H1 (cell line): ENCODE measurements at regions not wholly inside any gene's neighbourhood (a gene's known extent, or its start where the extent isn't known, plus 50 kb on each side); places are given as distances from the start of the nearest gene placed in this dataset.
"Not testable (repeated sequence)": the region's sequence is repeated elsewhere in the genome, so short reads cannot be mapped to it uniquely, and the experiment has no call there.

ENCODE experiments used
- CTCF ChIA-PET: fragments of 300-600 bp; sonication (Branson Sonifier 250); formaldehyde crosslinking; loops from one replicate; lab custom pipeline; 2021; ENCODE audit not compliant: partially characterized antibody; lab: Charles Lee
- POLR2A ChIA-PET: fragments of 300-600 bp; sonication (Branson Sonifier 250); formaldehyde crosslinking; loops from one replicate; lab custom pipeline; 2021; ENCODE audit warnings: inconsistent platforms; ENCODE audit not compliant: partially characterized antibody; lab: Charles Lee
- DNase-seq, 2 experiments: peaks; one replicate each; pipeline versions ENCODE4 v3.0.0 to v3.0.0-alpha.2; 2010 to 2022; ENCODE audit warnings: low spot score in 2 of 2, low read depth in 1 of 2, mixed read lengths in 1 of 2
- FAIRE-seq: peaks from 2 replicates; lab custom pipeline; 2011; peaks lifted over from hg19 to GRCh38; lab: Jason Lieb, UNC
- H2AFZ ChIP-seq: 2 replicates; pipeline ENCODE4 v1.8.1; 2012; ENCODE audit warnings: low read length, inconsistent platforms
- H2AK5ac ChIP-seq: 2 replicates; pipeline ENCODE4 v1.6.1; 2013; ENCODE audit warnings: low read depth, low read length
- H2BK120ac ChIP-seq: replicated peaks from 2 replicates; pipeline ENCODE3; 2013; ENCODE audit warnings: low read depth, low read length, inconsistent platforms
- H2BK12ac ChIP-seq: 2 replicates; pipeline ENCODE4 v1.6.1; 2013; ENCODE audit warnings: low read depth, low read length
- H2BK15ac ChIP-seq: 2 replicates; pipeline ENCODE4 v1.6.1; 2013; ENCODE audit warnings: low read length
- H2BK20ac ChIP-seq: 2 replicates; pipeline ENCODE4 v1.6.1; 2013; ENCODE audit warnings: low read length
- H2BK5ac ChIP-seq: 2 replicates; pipeline ENCODE4 v1.6.1; 2013; ENCODE audit warnings: low read depth, low read length
- H3K14ac ChIP-seq: 2 replicates; pipeline ENCODE4 v1.6.1; 2013; ENCODE audit warnings: inconsistent platforms; ENCODE audit not compliant: insufficient read length
- H3K18ac ChIP-seq: 2 replicates; pipeline ENCODE4 v1.6.1; 2013; ENCODE audit warnings: low read length; ENCODE audit errors: extremely low read depth
- H3K23ac ChIP-seq: 2 replicates; pipeline ENCODE4 v1.6.1; 2013; ENCODE audit warnings: inconsistent platforms; ENCODE audit not compliant: insufficient read length
- H3K23me2 ChIP-seq: 2 replicates; pipeline ENCODE4 v1.6.1; 2013; ENCODE audit warnings: low read depth, low read length
- H3K27ac ChIP-seq: 2 replicates; pipeline ENCODE4 v1.6.1; 2011; ENCODE audit warnings: low read depth, low read length, inconsistent platforms
- H3K27me3 ChIP-seq, 4 experiments: replicated peaks in 1 of 4; 1 replicate in 1 of 4; 2 replicates in 3 of 4; pipeline versions ENCODE4 v1.6.1 to v1.8.1; 2011 to 2013; ENCODE audit warnings: low read length in 3 of 4, mild to moderate bottlenecking in 3 of 4, inconsistent platforms in 2 of 4, mixed read lengths in 2 of 4, moderate library complexity in 1 of 4; ENCODE audit not compliant: control insufficient read depth in 3 of 4, insufficient read depth in 3 of 4; ENCODE audit errors: extremely low read depth in 1 of 4
- H3K36me3 ChIP-seq, 4 experiments: 2 replicates each; pipeline versions ENCODE4 v1.6.1 to v1.8.1; 2011 to 2013; ENCODE audit warnings: mild to moderate bottlenecking in 4 of 4, low read length in 3 of 4, moderate library complexity in 2 of 4, control low read depth in 1 of 4, inconsistent platforms in 1 of 4; ENCODE audit not compliant: insufficient read depth in 4 of 4, control insufficient read depth in 2 of 4
- H3K4ac ChIP-seq: replicated peaks from 2 replicates; pipeline ENCODE3; 2013; ENCODE audit warnings: low read length, low read depth, mixed read lengths, inconsistent platforms; ENCODE audit not compliant: insufficient read length
- H3K4me1 ChIP-seq, 4 experiments: replicated peaks in 1 of 4; 1 replicate in 1 of 4; 2 replicates in 3 of 4; pipeline versions ENCODE4 v1.6.1 to v1.8.1; 2011 to 2013; ENCODE audit warnings: low read length in 3 of 4, inconsistent platforms in 2 of 4, mixed read lengths in 1 of 4; ENCODE audit not compliant: insufficient read depth in 4 of 4, control insufficient read depth in 3 of 4
- H3K4me2 ChIP-seq, 2 experiments: 2 replicates each; pipeline versions ENCODE4 v1.6.1 to v1.8.1; 2011 to 2013; ENCODE audit warnings: low read depth in 2 of 2, low read length in 2 of 2, control low read depth in 1 of 2, inconsistent platforms in 1 of 2, mild to moderate bottlenecking in 1 of 2; ENCODE audit not compliant: insufficient read depth in 1 of 2
- H3K4me3 ChIP-seq, 4 experiments: fragments of 200-600, 300-600 bp in 1 of 4; sonication (generic), shearing (Covaris generic), sonication (Bioruptor Twin) in 1 of 4; 2 replicates each; pipeline versions ENCODE4 v1.5.1 to v1.8.1; 2011 to 2016; ENCODE audit warnings: low read length in 4 of 4, low read depth in 3 of 4, control low read depth in 2 of 4, inconsistent platforms in 2 of 4, mild to moderate bottlenecking in 2 of 4, mixed read lengths in 1 of 4, moderate library complexity in 1 of 4; ENCODE audit not compliant: insufficient read depth in 2 of 4; ENCODE audit errors: extremely low read depth in 1 of 4
- H3K56ac ChIP-seq: replicated peaks from 2 replicates; pipeline ENCODE3; 2013; ENCODE audit warnings: low read depth, mild to moderate bottlenecking, mixed read lengths, low read length, inconsistent platforms; ENCODE audit not compliant: insufficient read length
- H3K79me1 ChIP-seq: 2 replicates; pipeline ENCODE4 v1.6.1; 2013; ENCODE audit warnings: low read depth, low read length, control low read depth
- H3K79me2 ChIP-seq, 2 experiments: 2 replicates each; pipeline versions ENCODE4 v1.6.1 to v1.8.1; 2012 to 2013; ENCODE audit warnings: low read length in 2 of 2, mild to moderate bottlenecking in 2 of 2, inconsistent platforms in 1 of 2; ENCODE audit not compliant: insufficient read depth in 2 of 2, control insufficient read depth in 1 of 2
- H3K9ac ChIP-seq, 4 experiments: replicated peaks in 1 of 4; 1 replicate in 1 of 4; 2 replicates in 3 of 4; pipeline versions ENCODE4 v1.6.1 to v1.8.1; 2011 to 2013; ENCODE audit warnings: low read depth in 3 of 4, low read length in 3 of 4, control low read depth in 2 of 4, mild to moderate bottlenecking in 2 of 4, moderate library complexity in 2 of 4, inconsistent platforms in 1 of 4; ENCODE audit errors: extremely low read depth in 1 of 4
- H3K9me3 ChIP-seq, 2 experiments: 2 replicates each; pipeline versions ENCODE4 v1.6.1 to v1.8.1; 2012 to 2013; ENCODE audit warnings: mild to moderate bottlenecking in 2 of 2, moderate library complexity in 2 of 2, control low read depth in 1 of 2, inconsistent platforms in 1 of 2, low read depth in 1 of 2, low read length in 1 of 2, mixed read lengths in 1 of 2; ENCODE audit not compliant: insufficient read depth in 2 of 2
- H4K20me1 ChIP-seq, 2 experiments: replicated peaks in 1 of 2; 2 replicates each; pipeline versions ENCODE3 to v1.8.1; 2011 to 2013; ENCODE audit warnings: inconsistent platforms in 2 of 2, low read length in 2 of 2, mild to moderate bottlenecking in 1 of 2; ENCODE audit not compliant: insufficient read depth in 2 of 2, control insufficient read depth in 1 of 2
- H4K5ac ChIP-seq: 2 replicates; pipeline ENCODE4 v1.6.1; 2013; ENCODE audit warnings: low read length, low read depth, mixed read lengths, inconsistent platforms; ENCODE audit not compliant: insufficient read length
- H4K8ac ChIP-seq: 2 replicates; pipeline ENCODE4 v1.8.0; 2013; ENCODE audit warnings: mild to moderate bottlenecking, moderate library complexity, low read length, inconsistent platforms; ENCODE audit not compliant: insufficient read depth; ENCODE audit errors: extremely low read depth
- H4K91ac ChIP-seq: replicated peaks from 2 replicates; pipeline ENCODE3; 2013; ENCODE audit warnings: low read length, mixed read lengths, inconsistent platforms; ENCODE audit not compliant: insufficient read length
- WGBS, 2 experiments: shearing (Covaris generic) in 1 of 2; methylation state at CpG; one replicate each; pipeline versions ENCODE4 v1.1.6 to v1.1.7; 2013 to 2015; ENCODE audit warnings: low lambda C conversion rate in 2 of 2, mixed read lengths in 2 of 2, inconsistent platforms in 1 of 2, low coverage in 1 of 2, missing lambda C conversion rate in 1 of 2; ENCODE audit not compliant: insufficient replicate concordance in 2 of 2, insufficient coverage in 1 of 2, insufficient read length in 1 of 2; ENCODE audit errors: extremely low coverage in 1 of 2, missing lambda C conversion rate in 1 of 2; 5-methylcytosine and 5-hydroxymethylcytosine counted together

DNA sequence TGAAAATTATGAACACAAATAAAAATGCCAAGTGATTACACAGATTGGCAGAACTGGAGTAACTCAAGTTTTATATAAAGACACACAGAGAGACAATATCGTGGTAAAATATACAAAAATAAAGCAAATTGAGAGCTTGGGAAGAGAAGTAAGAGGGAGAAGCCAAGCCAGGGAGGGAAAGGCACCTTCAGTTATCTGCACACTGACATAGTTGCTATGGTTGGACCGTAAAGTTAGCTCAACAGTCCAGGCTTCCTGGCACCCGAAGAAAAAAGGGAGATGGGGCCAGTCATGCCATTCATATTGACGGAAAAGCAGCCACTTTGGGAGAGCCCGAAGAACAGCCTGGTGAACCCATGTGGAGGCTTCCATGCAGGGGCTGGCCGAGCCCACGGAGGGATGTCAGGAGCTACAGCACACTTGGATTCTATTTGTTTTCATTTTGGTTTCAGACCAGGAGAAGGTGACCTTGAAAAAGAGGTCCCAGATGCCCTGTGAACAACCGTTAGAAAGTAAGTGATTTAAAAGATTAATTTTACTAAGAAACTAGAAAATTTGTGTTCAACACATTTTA lies 177.1 kb upstream of the IRF2BP2 start:
- H3K23me2 ChIP-seq, POLR2A ChIA-PET, H4K8ac ChIP-seq, H2BK12ac ChIP-seq, H4K91ac ChIP-seq, H4K20me1 ChIP-seq, H3K27me3 ChIP-seq, H3K4me3 ChIP-seq, FAIRE-seq, H2BK15ac ChIP-seq, H2AK5ac ChIP-seq, H3K4me1 ChIP-seq, H3K4ac ChIP-seq, H3K9ac ChIP-seq, H2BK120ac ChIP-seq, H2BK20ac ChIP-seq, H3K18ac ChIP-seq, H4K5ac ChIP-seq, H3K79me2 ChIP-seq, H3K56ac ChIP-seq, H3K23ac ChIP-seq, H3K4me2 ChIP-seq, H3K36me3 ChIP-seq, DNase-seq, H3K79me1 ChIP-seq, H2BK5ac ChIP-seq, H3K9me3 ChIP-seq, H3K27ac ChIP-seq, H3K14ac ChIP-seq, H2AFZ ChIP-seq, CTCF ChIA-PET: not testable (repeated sequence)
- WGBS, 2 experiments = 93% methylated on average over 8 of the region's 8 CpGs; no CpG with 5 or more reads in 1 of the 2 experiments

DNA sequence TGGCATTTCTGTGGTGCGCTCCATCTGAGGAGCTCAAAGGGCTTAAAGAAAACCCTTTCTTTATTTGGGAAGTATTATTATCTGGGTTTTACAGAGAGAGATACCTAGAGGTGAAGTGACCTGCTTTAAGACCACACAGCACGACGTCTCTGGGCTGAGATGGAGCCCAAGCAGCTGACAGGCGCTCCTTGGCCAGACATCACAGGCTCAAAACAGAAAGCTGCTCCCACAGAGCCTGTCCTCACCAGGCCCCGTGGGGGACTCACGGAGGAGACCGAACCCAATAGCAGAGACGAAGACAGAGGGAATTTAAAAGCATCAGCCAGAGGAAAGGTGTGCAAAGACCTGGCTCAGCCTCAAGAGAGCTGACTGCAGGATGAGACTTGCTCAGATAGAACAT lies 175.9 kb upstream of the IRF2BP2 start:
- H2BK120ac ChIP-seq, H3K23ac ChIP-seq, H3K36me3 ChIP-seq, H3K9me3 ChIP-seq, H4K91ac ChIP-seq, H3K4me2 ChIP-seq, H4K8ac ChIP-seq, H2BK15ac ChIP-seq, H3K9ac ChIP-seq, H3K14ac ChIP-seq, H3K27ac ChIP-seq, H4K20me1 ChIP-seq, H2BK5ac ChIP-seq, CTCF ChIA-PET, H2AK5ac ChIP-seq, H3K56ac ChIP-seq, H3K18ac ChIP-seq, H2BK20ac ChIP-seq, H3K4me1 ChIP-seq, FAIRE-seq, H3K23me2 ChIP-seq, H3K4me3 ChIP-seq, H3K79me1 ChIP-seq, H2BK12ac ChIP-seq, DNase-seq, H3K27me3 ChIP-seq, POLR2A ChIA-PET, H2AFZ ChIP-seq, H3K79me2 ChIP-seq, H3K4ac ChIP-seq, H4K5ac ChIP-seq: not testable (repeated sequence)
- WGBS, 2 experiments = 90% methylated on average over 7 of the region's 8 CpGs; no CpG with 5 or more reads in 1 of the 2 experiments
